K562 (cell line): ENCODE measurements at regions not wholly inside any gene's neighbourhood (a gene's known extent, or its start where the extent isn't known, plus 50 kb on each side); places are given as distances from the start of the nearest gene placed in this dataset.

Experiments
- ATAC-seq: fragments of 200-7000 bp; cut with Tn5 transposase; 3 replicates; pipeline ENCODE4 v1.9.1; 2020; ENCODE audit warnings: moderate library complexity
- BruUV-seq: library from RNA; stranded (reverse); fragments of 400-500 nt; replicated peaks from 2 replicates; lab custom pipeline; 2021; lab: Mats Ljungman, UMichigan
- CTCF ChIA-PET: fragments of 300-600 bp; formaldehyde crosslinking; extraction: SDS; loops from one replicate; lab custom pipeline; 2021; ENCODE audit warnings: low intra/inter-chr PET ratio; lab: Yijun Ruan, JAX
- POLR2A ChIA-PET: fragments of 300-600, 350-650 bp; sonication (Branson Sonifier 250); formaldehyde crosslinking; extraction: SDS; loops from one replicate; lab custom pipeline; 2021; ENCODE audit warnings: antibody characterized with exemption, inconsistent platforms; lab: Yijun Ruan, JAX
- DNase-seq, 4 experiments: peaks; one replicate each; pipeline versions ENCODE4 v3.0.0 to v3.0.0-alpha.2; 2011 to 2018; ENCODE audit warnings: low spot score in 3 of 4, mixed read lengths in 3 of 4; ENCODE audit errors: extremely low read depth in 1 of 4
- FAIRE-seq: peaks from 2 replicates; lab custom pipeline; 2011; peaks lifted over from hg19 to GRCh38; lab: Jason Lieb, UNC
- H2AFZ ChIP-seq: 2 replicates; pipeline ENCODE4 v1.6.0; 2011; ENCODE audit warnings: low read depth, low read length, control low read depth, inconsistent platforms
- H3K27ac ChIP-seq: fragments of 200-600 bp; 3 replicates; pipeline ENCODE4 v1.8.0; 2011; ENCODE audit warnings: low read depth, mild to moderate bottlenecking, control low read depth, inconsistent platforms, low read length, moderate library complexity, mixed read lengths; ENCODE audit errors: extremely low read depth
- H3K27me3 ChIP-seq, 2 experiments: fragments of 300-600 bp in 1 of 2; 2 replicates in 1 of 2; 3 replicates in 1 of 2; pipeline versions ENCODE4 v1.6.0 to v1.8.0; 2011; ENCODE audit warnings: inconsistent platforms in 2 of 2, low read length in 2 of 2, mild to moderate bottlenecking in 1 of 2, mixed read lengths in 1 of 2, moderate library complexity in 1 of 2; ENCODE audit not compliant: control insufficient read depth in 2 of 2, insufficient read depth in 2 of 2
- H3K36me3 ChIP-seq: fragments of 300-600 bp; 3 replicates; pipeline ENCODE4 v1.8.0; 2011; ENCODE audit warnings: mild to moderate bottlenecking, low read length, inconsistent platforms; ENCODE audit not compliant: control insufficient read depth, insufficient read depth
- H3K4me1 ChIP-seq, 2 experiments: fragments of 200-600 bp in 1 of 2; replicated peaks in 1 of 2; 2 replicates in 1 of 2; 3 replicates in 1 of 2; pipeline versions ENCODE4 v1.5.1 to v1.8.0; 2011; ENCODE audit warnings: inconsistent platforms in 2 of 2, low read length in 2 of 2, mild to moderate bottlenecking in 1 of 2, mixed read lengths in 1 of 2, moderate library complexity in 1 of 2; ENCODE audit not compliant: control insufficient read depth in 2 of 2, insufficient read depth in 2 of 2
- H3K4me2 ChIP-seq: 2 replicates; pipeline ENCODE4 v1.6.1; 2011; ENCODE audit warnings: low read length, control low read depth, inconsistent platforms, mixed read lengths; ENCODE audit not compliant: insufficient read depth
- H3K4me3 ChIP-seq: fragments of 200-600 bp; sonication (generic), shearing (Covaris generic); 2 replicates; pipeline ENCODE4 v1.5.1; 2016; ENCODE audit warnings: control low read depth, inconsistent platforms
- H3K79me2 ChIP-seq: fragments of 200-600 bp; 3 replicates; pipeline ENCODE4 v1.8.0; 2011; ENCODE audit warnings: low read length, inconsistent platforms; ENCODE audit not compliant: control insufficient read depth, insufficient read depth
- H3K9ac ChIP-seq, 2 experiments: 2 replicates each; pipeline versions ENCODE4 v1.6.0 to v1.6.1; 2011; ENCODE audit warnings: low read depth in 2 of 2, low read length in 2 of 2, control low read depth in 1 of 2, inconsistent platforms in 1 of 2, mild to moderate bottlenecking in 1 of 2, mixed read lengths in 1 of 2; ENCODE audit not compliant: insufficient read depth in 1 of 2
- H3K9me1 ChIP-seq: one replicate; pipeline ENCODE4 v1.6.0; 2011; ENCODE audit warnings: inconsistent platforms, mild to moderate bottlenecking, low read length, moderate library complexity; ENCODE audit not compliant: control insufficient read depth, insufficient read depth
- H3K9me3 ChIP-seq: replicated peaks from 2 replicates; pipeline ENCODE4 v1.5.1; 2011; ENCODE audit warnings: low read depth, low read length, inconsistent platforms; ENCODE audit not compliant: control insufficient read depth, insufficient read depth
- H4K20me1 ChIP-seq: replicated peaks from 2 replicates; pipeline ENCODE4 v1.6.1; 2011; ENCODE audit warnings: low read length, inconsistent platforms, mixed read lengths; ENCODE audit not compliant: control insufficient read depth, insufficient read depth
- ARHGAP35 ChIP-seq: fragments of 450-650 bp; IDR thresholded peaks from 2 replicates; pipeline ENCODE4 v1.6.1; 2018; ENCODE audit not compliant: partially characterized antibody
- ASH1L ChIP-seq: fragments of 450-650 bp; IDR thresholded peaks from 2 replicates; pipeline ENCODE4 v1.6.1; 2018; ENCODE audit warnings: borderline replicate concordance, mild to moderate bottlenecking, low read depth; ENCODE audit not compliant: partially characterized antibody
- DLX4 ChIP-seq: fragments of 250-450 bp; sonication (Bioruptor Pico); IDR thresholded peaks from 2 replicates; pipeline ENCODE4 v1.6.1; 2021; ENCODE audit warnings: mild to moderate bottlenecking
- HNRNPUL1 ChIP-seq: fragments of 200-400 bp; formaldehyde crosslinking; IDR thresholded peaks from 2 replicates; pipeline ENCODE4 v1.6.1; 2017; ENCODE audit warnings: low read length
- IRF1 ChIP-seq: sonication (generic); formaldehyde crosslinking; IDR thresholded peaks from 2 replicates; pipeline ENCODE4 v1.8.0; 2022; ENCODE audit warnings: missing genetic modification reagents, mild to moderate bottlenecking, borderline replicate concordance
- KHSRP ChIP-seq: fragments of 450-650 bp; IDR thresholded peaks from 2 replicates; pipeline ENCODE4 v1.6.1; 2017
- MEF2D ChIP-seq: conservative IDR thresholded peaks from 2 replicates; pipeline ENCODE4 v1.6.1; 2016; ENCODE audit warnings: low read depth, missing genetic modification characterization, missing compliant biosample characterization
- POLR2A ChIP-seq: fragments of 450-650 bp; conservative IDR thresholded peaks from 2 replicates; pipeline ENCODE4 v1.6.1; 2016
- POLR3A ChIP-seq: IDR thresholded peaks from 2 replicates; pipeline ENCODE4 v1.6.1; 2011; ENCODE audit warnings: borderline replicate concordance, mild to moderate bottlenecking, moderate library complexity; ENCODE audit not compliant: insufficient read length, insufficient read depth; ENCODE audit errors: extremely low read depth
- SPI1 ChIP-seq: IDR thresholded peaks from 2 replicates; pipeline ENCODE4 v1.6.1; 2011; ENCODE audit warnings: low read depth, low read length, control low read depth, borderline replicate concordance
- SRSF7 ChIP-seq: fragments of 200-400 bp; formaldehyde crosslinking; optimal IDR thresholded peaks from 2 replicates; pipeline ENCODE3; 2017; ENCODE audit warnings: mild to moderate bottlenecking, low read depth, low read length
- TFAM ChIP-seq: fragments of 250-450 bp; sonication (Bioruptor Pico); conservative IDR thresholded peaks from 2 replicates; pipeline ENCODE4 v1.5.0; 2021; ENCODE audit warnings: mild to moderate bottlenecking, moderate library complexity
- ZKSCAN3 ChIP-seq: fragments of 250-450 bp; sonication (Bioruptor Pico); IDR thresholded peaks from 2 replicates; pipeline ENCODE4 v1.4.0; 2020
- ZKSCAN8 ChIP-seq: fragments of 200-800 bp; sonication (Bioruptor generic); IDR thresholded peaks from 2 replicates; pipeline ENCODE4 v1.6.1; 2016; ENCODE audit warnings: missing genetic modification characterization, missing compliant biosample characterization
- ZNF224 ChIP-seq: sonication (generic); formaldehyde crosslinking; IDR thresholded peaks from 2 replicates; pipeline ENCODE4 v1.8.0; 2022; ENCODE audit warnings: mild to moderate bottlenecking, missing genetic modification reagents
- ZNF282 ChIP-seq: sonication (generic); formaldehyde crosslinking; IDR thresholded peaks from 2 replicates; pipeline ENCODE4 v1.8.1; 2023; ENCODE audit warnings: missing genetic modification reagents
- ZNF311 ChIP-seq: fragments of 250-450 bp; sonication (Bioruptor Pico); IDR thresholded peaks from 2 replicates; pipeline ENCODE4 v1.4.0; 2020; ENCODE audit warnings: mild to moderate bottlenecking, moderate library complexity
- ZNF354B ChIP-seq: fragments of 250-450 bp; sonication (Bioruptor Pico); IDR thresholded peaks from 2 replicates; pipeline ENCODE4 v1.4.0; 2020
- ZNF395 ChIP-seq: fragments of 200-800 bp; sonication (Bioruptor generic); IDR thresholded peaks from 2 replicates; pipeline ENCODE4 v1.6.1; 2017; ENCODE audit warnings: missing genetic modification characterization, missing compliant biosample characterization
- ZNF696 ChIP-seq: fragments of 250-450 bp; sonication (Bioruptor Pico); conservative IDR thresholded peaks from 2 replicates; pipeline ENCODE4 v1.4.0; 2020; ENCODE audit warnings: mild to moderate bottlenecking, moderate library complexity
- WGBS: fragments of 100-300 bp; shearing (Covaris generic); methylation state at CpG from one replicate; pipeline ENCODE4 v1.1.6; 2016; ENCODE audit warnings: low coverage, mixed read lengths; ENCODE audit not compliant: insufficient coverage; ENCODE audit errors: missing lambda C conversion rate; 5-methylcytosine and 5-hydroxymethylcytosine counted together
- in situ Hi-C: fragments of 300-500 bp; cut with MboI; formaldehyde crosslinking; loops from 4 replicates; pipeline ENCODE4 v1.15.0; 2018; ENCODE audit warnings: inconsistent platforms, mixed read lengths
- intact Hi-C: fragments of 100-400 bp; cut with micrococcal nuclease; formaldehyde crosslinking; loops from 2 replicates; pipeline ENCODE4 v1.14.2; 2022
- TF ChIP-seq, protein P1 (sequence below): fragments of 450-650 bp; formaldehyde crosslinking; IDR thresholded peaks from 2 replicates; pipeline ENCODE4 v1.4.0; 2020; ENCODE audit warnings: mild to moderate bottlenecking, mixed read lengths

DNA sequence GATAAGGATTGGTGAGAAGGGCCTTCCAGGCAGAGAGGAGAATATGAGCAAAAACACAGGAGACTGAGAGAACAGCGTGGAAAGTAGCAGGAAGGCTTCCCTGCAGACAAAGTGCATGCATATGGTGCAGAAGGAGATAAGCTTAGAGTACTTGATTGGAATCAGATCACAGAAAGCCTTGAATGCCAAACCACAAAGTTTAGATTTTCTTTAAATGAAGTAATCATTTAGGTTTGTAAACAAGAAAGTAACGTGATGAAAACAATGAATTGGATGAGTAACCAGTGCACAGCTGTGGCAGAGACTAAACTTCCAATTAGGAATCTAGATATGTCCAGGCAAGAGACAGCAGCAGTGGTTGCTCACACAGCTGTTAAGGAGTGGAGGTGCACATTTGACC, 83.8 kb upstream of the C1QTNF7 start (continued):
- TF ChIP-seq, protein P1, sequence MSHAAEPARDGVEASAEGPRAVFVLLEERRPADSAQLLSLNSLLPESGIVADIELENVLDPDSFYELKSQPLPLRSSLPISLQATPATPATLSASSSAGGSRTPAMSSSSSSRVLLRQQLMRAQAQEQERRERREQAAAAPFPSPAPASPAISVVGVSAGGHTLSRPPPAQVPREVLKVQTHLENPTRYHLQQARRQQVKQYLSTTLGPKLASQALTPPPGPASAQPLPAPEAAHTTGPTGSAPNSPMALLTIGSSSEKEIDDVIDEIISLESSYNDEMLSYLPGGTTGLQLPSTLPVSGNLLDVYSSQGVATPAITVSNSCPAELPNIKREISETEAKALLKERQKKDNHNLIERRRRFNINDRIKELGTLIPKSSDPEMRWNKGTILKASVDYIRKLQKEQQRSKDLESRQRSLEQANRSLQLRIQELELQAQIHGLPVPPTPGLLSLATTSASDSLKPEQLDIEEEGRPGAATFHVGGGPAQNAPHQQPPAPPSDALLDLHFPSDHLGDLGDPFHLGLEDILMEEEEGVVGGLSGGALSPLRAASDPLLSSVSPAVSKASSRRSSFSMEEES (CRISPR knock-in tag) = no peak
- TF ChIP-seq ZNF395 (CRISPR knock-in tag) (no peak), IRF1 (CRISPR knock-in tag) (no peak), MEF2D (tag) (no peak), ZNF282 (CRISPR knock-in tag) (no peak), ZNF696 (CRISPR knock-in tag) (no peak)

DNA sequence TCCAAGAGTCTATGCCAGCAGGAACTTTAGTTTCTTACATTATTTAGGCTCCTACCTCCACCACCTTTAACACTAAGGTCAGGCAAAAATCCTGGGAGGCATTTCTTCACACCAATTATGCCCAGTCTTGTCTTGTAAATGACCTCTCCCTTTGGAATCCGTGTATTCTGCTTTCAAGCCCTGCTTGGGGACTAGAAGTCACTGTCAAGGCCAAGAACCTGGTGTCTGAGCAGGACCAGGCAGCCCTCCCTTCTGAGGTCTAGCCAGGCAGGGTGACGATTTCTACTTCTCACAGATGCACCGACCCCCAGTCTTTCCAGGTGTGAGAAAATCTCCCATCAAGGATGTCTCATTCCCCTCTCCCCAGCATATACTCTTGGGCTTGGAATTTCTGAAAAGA, 82.7 kb upstream of the C1QTNF7 start:
- Histone ChIP-seq H3K9me1 (no peaks in the 10 kb centered on the region), H3K4me2 (no peak overlapping the region), H4K20me1 (no peaks in the 10 kb centered on the region), H3K36me3 (no peaks in the 10 kb centered on the region), H3K27ac (no peak overlapping the region), H3K4me3 (no peak overlapping the region), H2AFZ (no peak overlapping the region), H3K9ac (no peak overlapping the region), H3K27me3 (peaks cover 0 to 12% of the 10 kb centered on the region in 2 experiments; a peak in 2 of 5 replicates), H3K79me2 (no peaks in the 10 kb centered on the region), H3K9me3 (no peaks in the 10 kb centered on the region), H3K4me1 (peaks cover 0 to 4% of the 10 kb centered on the region in 2 experiments; a peak in 1 of 5 replicates)
- no TSS peak for BruUV-seq
- POLR2A ChIA-PET = interaction anchor here (1.0 kb wide), 1 partner anchor 10 kb away, joined by 3 read pairs; no protein-coding TSS in a partner anchor
- FAIRE-seq (no peak), ATAC-seq (no peak), DNase-seq (no peak)
- intact Hi-C loops = no loop called here
- 0% methylated on average over 2 of the region's 3 CpGs for WGBS
- in situ Hi-C loops = no loop called here
- CTCF ChIA-PET = no interaction called here
- TF ChIP-seq ARHGAP35 = no peak
- no peak for TF ChIP-seq ASH1L
- TF ChIP-seq SRSF7 = no peak
- TF ChIP-seq DLX4 (CRISPR knock-in tag) = no peak
- TF ChIP-seq POLR3A = no peak
- TF ChIP-seq ZNF311 (CRISPR knock-in tag) = no peak
- TF ChIP-seq POLR2A = no peak
- no peak for TF ChIP-seq TFAM (CRISPR knock-in tag)
- TF ChIP-seq SPI1 = no peak
- TF ChIP-seq ZKSCAN3 = no peak
- TF ChIP-seq ZKSCAN8 (CRISPR knock-in tag) = no peak
- no peak for TF ChIP-seq ZNF224 (CRISPR knock-in tag)
- no peak for TF ChIP-seq ZNF354B (CRISPR knock-in tag)
- TF ChIP-seq HNRNPUL1 = no peak
- TF ChIP-seq KHSRP = no peak
